Karpas-422 (cell line): ENCODE measurements at regions not wholly inside any gene's neighbourhood (a gene's known extent, or its start where the extent isn't known, plus 50 kb on each side); places are given as distances from the start of the nearest gene placed in this dataset.

Source experiments
- DNase-seq: peaks from one replicate; pipeline ENCODE4 v3.0.0-alpha.2; 2015
- H2AFZ ChIP-seq: fragments of 200-600 bp; sonication (generic); 2 replicates; pipeline ENCODE4 v1.6.1; 2014; ENCODE audit warnings: antibody characterized with exemption, low read length, mixed read lengths
- H3K27ac ChIP-seq: fragments of 200-600 bp; sonication (generic); 2 replicates; pipeline ENCODE4 v1.5.1; 2014; ENCODE audit warnings: mild to moderate bottlenecking, low read length, moderate library complexity
- H3K27me3 ChIP-seq: fragments of 200-600 bp; sonication (generic); 2 replicates; pipeline ENCODE4 v1.6.1; 2014; ENCODE audit warnings: low read length, mixed read lengths
- H3K36me3 ChIP-seq: fragments of 200-600 bp; sonication (generic); 2 replicates; pipeline ENCODE4 v1.6.1; 2014; ENCODE audit warnings: low read length, mixed read lengths; ENCODE audit not compliant: insufficient read depth
- H3K4me1 ChIP-seq: fragments of 200-600 bp; sonication (generic); 2 replicates; pipeline ENCODE4 v1.6.1; 2014; ENCODE audit warnings: mild to moderate bottlenecking, low read length, mixed read lengths
- H3K4me2 ChIP-seq: fragments of 200-600 bp; sonication (generic); 2 replicates; pipeline ENCODE4 v1.6.1; 2014; ENCODE audit warnings: low read length, low read depth, mild to moderate bottlenecking; ENCODE audit not compliant: poor library complexity, severe bottlenecking
- H3K4me3 ChIP-seq: fragments of 200-600 bp; sonication (generic); 2 replicates; pipeline ENCODE4 v1.5.1; 2014; ENCODE audit warnings: mild to moderate bottlenecking, antibody characterized with exemption, low read length, mixed read lengths
- H3K79me2 ChIP-seq: fragments of 200-600 bp; sonication (generic); 2 replicates; pipeline ENCODE4 v1.6.1; 2014; ENCODE audit warnings: mild to moderate bottlenecking, low read length, mixed read lengths
- H3K9ac ChIP-seq: fragments of 200-600 bp; sonication (generic); 2 replicates; pipeline ENCODE4 v1.6.0; 2014; ENCODE audit warnings: low read length
- H3K9me2 ChIP-seq: fragments of 200-600 bp; sonication (generic), shearing (Covaris generic); replicated peaks from 2 replicates; pipeline ENCODE4 v1.6.0; 2014; ENCODE audit warnings: mild to moderate bottlenecking, low read length, moderate library complexity; ENCODE audit not compliant: insufficient read depth
- H3K9me3 ChIP-seq: fragments of 300-700, 200-600 bp; sonication (generic); 2 replicates; pipeline ENCODE4 v1.6.1; 2014; ENCODE audit warnings: low read length, mixed read lengths
- H4K20me1 ChIP-seq: fragments of 200-600 bp; sonication (generic); 2 replicates; pipeline ENCODE4 v1.6.1; 2014; ENCODE audit warnings: mild to moderate bottlenecking, antibody characterized with exemption, low read length, low read depth; ENCODE audit not compliant: insufficient read depth

GRCh38 chr14:65794674-65795279 is 382.2 kb downstream of the FUT8 start:
- Histone ChIP-seq H4K20me1 (no peaks in the 10 kb centered on the region), H3K9me2 (no peaks in the 10 kb centered on the region), H2AFZ (no peak overlapping the region), H3K4me3 (no peak overlapping the region), H3K4me1 (no peaks in the 10 kb centered on the region), H3K4me2 (no peak overlapping the region), H3K27ac (no peak overlapping the region), H3K27me3 (no peaks in the 10 kb centered on the region), H3K9ac (no peak overlapping the region), H3K36me3 (no peaks in the 10 kb centered on the region), H3K79me2 (no peaks in the 10 kb centered on the region), H3K9me3 (no peaks in the 10 kb centered on the region)
- DNase-seq: no peak

DNA sequence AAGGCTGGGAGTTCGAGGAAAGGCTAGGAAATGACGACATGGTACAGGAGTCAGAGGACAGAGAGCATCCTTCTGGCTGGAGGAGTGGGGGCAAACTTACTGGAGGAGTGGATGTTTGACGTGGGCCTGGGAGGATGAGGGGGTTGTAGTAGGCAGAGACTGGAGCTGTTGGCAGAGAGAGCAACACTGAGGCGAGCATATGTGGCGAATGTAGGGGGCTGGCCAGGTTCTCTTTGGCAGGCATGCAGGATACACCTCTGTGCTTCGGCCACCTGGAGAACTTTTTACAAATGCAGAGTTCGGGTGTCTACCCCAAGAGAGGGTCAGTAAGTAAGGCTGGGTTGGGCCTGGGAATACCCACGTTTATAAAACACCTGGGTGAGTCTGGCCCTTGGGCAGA is 385.7 kb downstream of the FUT8 start:
- no peak for DNase-seq
- Histone ChIP-seq H4K20me1 (no peaks in the 10 kb centered on the region), H3K9me2 (no peaks in the 10 kb centered on the region), H3K4me1 (no peaks in the 10 kb centered on the region), H2AFZ (no peak overlapping the region), H3K4me2 (no peak overlapping the region), H3K27ac (no peak overlapping the region), H3K36me3 (no peaks in the 10 kb centered on the region), H3K79me2 (no peaks in the 10 kb centered on the region), H3K9ac (no peak overlapping the region), H3K9me3 (no peaks in the 10 kb centered on the region), H3K27me3 (no peaks in the 10 kb centered on the region), H3K4me3 (no peak overlapping the region)

DNA sequence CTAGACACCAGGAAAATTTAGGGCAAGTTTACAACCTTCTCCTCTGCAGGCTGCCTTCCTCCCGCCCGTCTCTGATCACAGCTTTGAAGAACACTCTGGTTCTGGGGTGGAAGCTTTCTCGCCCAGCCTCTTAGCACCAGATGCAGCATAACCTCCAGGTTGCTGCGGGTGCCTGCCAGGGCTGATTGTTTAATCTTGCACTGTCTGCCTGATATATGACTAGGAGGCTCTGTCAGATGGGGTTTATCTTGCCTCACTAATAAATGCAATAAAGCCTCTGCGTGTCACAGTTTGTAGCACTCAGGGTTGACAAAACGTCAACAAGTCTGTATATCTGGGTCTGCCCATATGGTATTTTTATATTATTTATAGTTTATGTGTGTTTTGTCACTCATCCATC is 388.2 kb downstream of the FUT8 start:
- no peak overlapping the region for H3K4me2 ChIP-seq
- no peak overlapping the region for H3K9ac ChIP-seq
- no peaks in the 10 kb centered on the region for H3K9me3 ChIP-seq
- H4K20me1 ChIP-seq: no peaks in the 10 kb centered on the region
- no peaks in the 10 kb centered on the region for H3K4me1 ChIP-seq
- H3K9me2 ChIP-seq: no peaks in the 10 kb centered on the region
- no peaks in the 10 kb centered on the region for H3K36me3 ChIP-seq
- H3K27me3 ChIP-seq: no peaks in the 10 kb centered on the region
- no peak overlapping the region for H3K4me3 ChIP-seq
- H3K27ac ChIP-seq: no peak overlapping the region
- no peaks in the 10 kb centered on the region for H3K79me2 ChIP-seq
- H2AFZ ChIP-seq: no peak overlapping the region
- DNase-seq: no peak

GRCh38 chr14:65802196-65802595 is 389.7 kb downstream of the FUT8 start:
- no peak overlapping the region for H3K4me2 ChIP-seq
- no peaks in the 10 kb centered on the region for H3K9me2 ChIP-seq
- H3K36me3 ChIP-seq: no peaks in the 10 kb centered on the region
- H3K9ac ChIP-seq: no peak overlapping the region
- H4K20me1 ChIP-seq: no peaks in the 10 kb centered on the region
- H3K27ac ChIP-seq: no peak overlapping the region
- H3K9me3 ChIP-seq: no peaks in the 10 kb centered on the region
- no peaks in the 10 kb centered on the region for H3K27me3 ChIP-seq
- H3K79me2 ChIP-seq: no peaks in the 10 kb centered on the region
- no peak for DNase-seq
- no peak overlapping the region for H2AFZ ChIP-seq
- H3K4me1 ChIP-seq: no peaks in the 10 kb centered on the region
- H3K4me3 ChIP-seq: no peak overlapping the region

GRCh38 chr14:65803885-65804284 is 391.4 kb downstream of the FUT8 start:
- 0 out of 2 replicates have a peak, but pooled peaks cover 3% of the 10 kb centered on the region for H3K9me3 ChIP-seq
- no peak for DNase-seq
- H3K27me3 ChIP-seq: no peaks in the 10 kb centered on the region
- H3K9me2 ChIP-seq: no peaks in the 10 kb centered on the region
- H3K4me1 ChIP-seq: no peaks in the 10 kb centered on the region
- no peaks in the 10 kb centered on the region for H3K36me3 ChIP-seq
- no peak overlapping the region for H3K4me2 ChIP-seq
- no peak overlapping the region for H2AFZ ChIP-seq
- H4K20me1 ChIP-seq: no peaks in the 10 kb centered on the region
- H3K79me2 ChIP-seq: no peaks in the 10 kb centered on the region
- H3K4me3 ChIP-seq: no peak overlapping the region
- H3K9ac ChIP-seq: no peak overlapping the region
- no peak overlapping the region for H3K27ac ChIP-seq

DNA sequence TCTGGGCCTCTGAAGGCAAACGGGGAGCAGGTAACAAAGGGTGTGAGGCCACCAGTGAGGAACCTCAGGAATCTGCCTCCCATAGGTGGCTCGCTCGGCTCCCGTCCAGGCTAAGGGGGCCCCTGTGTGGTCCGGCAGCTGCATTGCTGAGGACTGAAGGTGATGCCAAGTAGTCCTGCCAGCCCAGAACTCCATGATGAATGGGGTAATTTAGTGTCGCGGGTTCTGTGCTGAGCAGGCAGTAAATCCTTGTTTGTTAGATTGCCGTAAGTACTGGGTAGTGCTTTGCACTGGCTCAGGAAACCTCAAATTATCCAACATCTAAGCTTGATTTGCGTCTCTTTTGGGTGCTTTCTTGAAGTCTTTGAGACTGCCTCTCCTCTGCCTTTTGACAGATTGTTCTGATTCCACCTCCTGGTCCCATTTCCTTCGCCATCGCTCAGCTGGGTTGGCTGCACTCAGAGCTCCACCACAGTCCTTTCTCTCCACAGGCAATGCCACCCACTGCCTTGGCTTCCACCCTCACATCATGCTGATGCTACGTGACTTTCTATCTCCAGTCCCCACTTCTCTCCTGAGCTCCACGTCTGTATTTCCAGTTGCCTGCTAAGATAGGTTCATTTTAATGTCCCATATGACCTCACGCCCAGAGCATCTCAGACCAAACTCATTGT is 392.0 kb downstream of the FUT8 start:
- Histone ChIP-seq H3K4me3 (no peak overlapping the region), H2AFZ (no peak overlapping the region), H3K27me3 (no peaks in the 10 kb centered on the region), H3K4me1 (no peaks in the 10 kb centered on the region), H3K27ac (no peak overlapping the region), H3K36me3 (no peaks in the 10 kb centered on the region), H3K79me2 (no peaks in the 10 kb centered on the region), H3K4me2 (no peak overlapping the region), H4K20me1 (no peaks in the 10 kb centered on the region), H3K9me2 (no peaks in the 10 kb centered on the region), H3K9ac (no peak overlapping the region), H3K9me3 (0 out of 2 replicates have a peak, but pooled peaks cover 3% of the 10 kb centered on the region)
- no peak for DNase-seq

DNA sequence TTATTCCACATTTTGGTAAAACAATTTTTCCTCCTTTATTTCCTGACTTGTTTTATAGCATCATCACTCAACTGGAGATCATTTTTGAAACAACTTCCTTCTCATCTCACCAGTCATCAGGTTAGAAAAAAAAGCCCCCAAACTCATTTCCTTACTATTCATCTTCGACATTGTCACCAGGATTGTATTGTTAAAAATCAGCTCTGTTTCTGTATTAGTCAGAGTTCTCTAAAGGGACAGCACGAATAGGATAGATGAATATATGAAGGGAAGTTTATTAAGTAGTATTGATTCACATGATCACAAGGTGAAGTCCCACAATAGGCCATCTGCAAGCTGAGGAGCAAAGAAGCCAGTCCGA is 392.6 kb downstream of the FUT8 start:
- Histone ChIP-seq H3K4me2 (no peak overlapping the region), H3K4me1 (no peaks in the 10 kb centered on the region), H3K36me3 (no peaks in the 10 kb centered on the region), H4K20me1 (no peaks in the 10 kb centered on the region), H3K9me2 (no peaks in the 10 kb centered on the region), H3K4me3 (no peak overlapping the region), H3K27me3 (no peaks in the 10 kb centered on the region), H3K9ac (no peak overlapping the region), H3K27ac (no peak overlapping the region), H3K79me2 (no peaks in the 10 kb centered on the region), H3K9me3 (0 out of 2 replicates have a peak, but pooled peaks cover 3% of the 10 kb centered on the region), H2AFZ (no peak overlapping the region)
- DNase-seq: no peak

GRCh38 chr14:65808390-65808789 is 395.9 kb downstream of the FUT8 start:
- Histone ChIP-seq H3K4me2 (no peak overlapping the region), H2AFZ (no peak overlapping the region), H3K36me3 (no peaks in the 10 kb centered on the region), H3K4me3 (no peak overlapping the region), H3K79me2 (no peaks in the 10 kb centered on the region), H3K9ac (no peak overlapping the region), H3K9me3 (0 out of 2 replicates have a peak, but pooled peaks cover 3% of the 10 kb centered on the region), H3K27me3 (no peaks in the 10 kb centered on the region), H3K9me2 (no peaks in the 10 kb centered on the region), H4K20me1 (no peaks in the 10 kb centered on the region), H3K4me1 (no peaks in the 10 kb centered on the region), H3K27ac (no peak overlapping the region)
- no peak for DNase-seq
